B cell (primary cell): ENCODE measurements at regions not wholly inside any gene's neighbourhood (a gene's known extent, or its start where the extent isn't known, plus 50 kb on each side); places are given as distances from the start of the nearest gene placed in this dataset.

Experiments
- ATAC-seq: fragments of 200-7000 bp; cut with Tn5 transposase; one replicate; pipeline ENCODE4 v1.10.0; 2021; ENCODE audit warnings: low read depth, mild to moderate bottlenecking, moderate number of reproducible peaks, moderate library complexity
- CTCF ChIA-PET: fragments of 350-600 bp; sonication (Branson Sonifier 250); formaldehyde crosslinking; loops from one replicate; lab custom pipeline; 2021; ENCODE audit warnings: antibody characterized with exemption, inconsistent platforms; lab: Charles Lee
- POLR2A ChIA-PET: fragments of 350-600 bp; sonication (Branson Sonifier 250); formaldehyde crosslinking; loops from one replicate; lab custom pipeline; 2021; ENCODE audit warnings: antibody characterized with exemption; lab: Charles Lee
- DNase-seq: peaks from one replicate; pipeline ENCODE4 v3.0.0; 2013
- H2AFZ ChIP-seq: 2 replicates; pipeline ENCODE4 v1.6.1; 2012; ENCODE audit warnings: mild to moderate bottlenecking, low read depth, low read length; ENCODE audit not compliant: insufficient read depth, poor library complexity, severe bottlenecking
- H3K27ac ChIP-seq, 2 donors: 1 replicate in 1 of 2; 2 replicates in 1 of 2; pipeline ENCODE4 v1.5.1; 2012 to 2013; ENCODE audit warnings: low read length in 2 of 2, mild to moderate bottlenecking in 2 of 2, moderate library complexity in 1 of 2
- H3K27me3 ChIP-seq, 4 experiments: fragments of 200-600 bp in 1 of 4; sonication (generic) in 1 of 4; replicated peaks in 1 of 4; 1 replicate in 2 of 4; 2 replicates in 2 of 4; pipeline versions ENCODE4 v1.6.1 to v1.7.0; 2013 to 2016; ENCODE audit warnings: low read length in 3 of 4, mild to moderate bottlenecking in 2 of 4, mixed read lengths in 1 of 4, moderate library complexity in 1 of 4; ENCODE audit not compliant: insufficient read depth in 4 of 4, control insufficient read depth in 3 of 4; ENCODE audit errors: control extremely low read depth in 1 of 4
- H3K36me3 ChIP-seq, 2 experiments: replicated peaks in 1 of 2; 1 replicate in 1 of 2; 2 replicates in 1 of 2; pipeline versions ENCODE4 v1.6.1 to v1.7.1; 2013; ENCODE audit warnings: low read length in 1 of 2; ENCODE audit not compliant: insufficient read depth in 2 of 2, control insufficient read depth in 1 of 2; ENCODE audit errors: control extremely low read depth in 1 of 2, extremely low read depth in 1 of 2
- H3K4me1 ChIP-seq, 2 donors: fragments of 200-600 bp in 1 of 2; sonication (generic) in 1 of 2; 1 replicate in 1 of 2; 2 replicates in 1 of 2; pipeline versions ENCODE4 v1.5.1 to v1.6.1; 2013 to 2017; ENCODE audit warnings: low read length in 2 of 2; ENCODE audit not compliant: control insufficient read depth in 2 of 2, insufficient read depth in 2 of 2
- H3K4me2 ChIP-seq: replicated peaks from 2 replicates; pipeline ENCODE3; 2012; ENCODE audit warnings: mild to moderate bottlenecking, low read depth, low read length; ENCODE audit not compliant: poor library complexity, severe bottlenecking
- H3K4me3 ChIP-seq, 5 experiments: fragments of 200-600 bp in 1 of 5; sonication (generic) in 1 of 5; 1 replicate in 3 of 5; 2 replicates in 2 of 5; pipeline versions ENCODE4 v1.5.1 to v1.7.0; 2011 to 2016; ENCODE audit warnings: low read length in 4 of 5, mild to moderate bottlenecking in 4 of 5, low read depth in 2 of 5, control low read depth in 1 of 5, moderate library complexity in 1 of 5; ENCODE audit not compliant: insufficient read depth in 1 of 5; ENCODE audit errors: control extremely low read depth in 1 of 5, extremely low read depth in 1 of 5
- H3K79me2 ChIP-seq: fragments of 200-600 bp; sonication (generic); one replicate; pipeline ENCODE4 v1.6.0; 2016; ENCODE audit warnings: low read length; ENCODE audit not compliant: control insufficient read depth, insufficient read depth
- H3K9ac ChIP-seq: fragments of 200-600 bp; sonication (generic); 2 replicates; pipeline ENCODE4 v1.6.1; 2017; ENCODE audit warnings: mild to moderate bottlenecking, low read length, moderate library complexity
- H3K9me3 ChIP-seq, 3 donors: one replicate each; pipeline versions ENCODE4 v1.6.1 to v1.7.1; 2013; ENCODE audit warnings: low read length in 2 of 3; ENCODE audit not compliant: control insufficient read depth in 2 of 3, insufficient read depth in 1 of 3; ENCODE audit errors: control extremely low read depth in 1 of 3
- H4K20me1 ChIP-seq: 2 replicates; pipeline ENCODE4 v1.6.0; 2012; ENCODE audit warnings: mild to moderate bottlenecking, low read length; ENCODE audit not compliant: insufficient read depth, control insufficient read depth, poor library complexity, severe bottlenecking
- H3K27ac Mint-ChIP-seq: one replicate; pipeline ENCODE4 v1.8.0; 2021; ENCODE audit warnings: mixed read lengths
- H3K27me3 Mint-ChIP-seq: one replicate; pipeline ENCODE4 v1.8.0; 2021; ENCODE audit warnings: mixed read lengths
- H3K4me1 Mint-ChIP-seq: one replicate; pipeline ENCODE4 v1.8.0; 2021; ENCODE audit warnings: mixed read lengths
- H3K4me3 Mint-ChIP-seq: one replicate; pipeline ENCODE4 v1.8.0; 2021; ENCODE audit warnings: mixed read lengths
- H3K9me3 Mint-ChIP-seq: one replicate; pipeline ENCODE4 v1.8.0; 2022; ENCODE audit warnings: mixed read lengths; ENCODE audit not compliant: insufficient read depth
- CTCF ChIP-seq: fragments of 200-600 bp; IDR thresholded peaks from one replicate; pipeline ENCODE4 v1.8.0; 2022; ENCODE audit warnings: antibody characterized with exemption, mild to moderate bottlenecking
- EZH2 ChIP-seq: IDR thresholded peaks from 2 replicates; pipeline ENCODE4 v1.6.1; 2012; ENCODE audit warnings: borderline replicate concordance, low read depth, mild to moderate bottlenecking, moderate library complexity, low read length; ENCODE audit not compliant: insufficient read depth, poor library complexity, severe bottlenecking
- WGBS: methylation state at CpG from one replicate; pipeline ENCODE4 v1.1.5; 2013; ENCODE audit warnings: missing lambda C conversion rate; ENCODE audit not compliant: insufficient coverage; 5-methylcytosine and 5-hydroxymethylcytosine counted together
- intact Hi-C: fragments of 100-400 bp; cut with micrococcal nuclease; formaldehyde crosslinking; loops from one replicate; pipeline ENCODE4 v1.10.0; 2022

- no peak for DNase-seq
- H3K4me3 ChIP-seq = no peak overlapping the region
- ChIA-PET POLR2A (no interaction called here), CTCF (no interaction called here)
- H3K36me3 ChIP-seq = no peaks in the 10 kb centered on the region
- H4K20me1 ChIP-seq = no peaks in the 10 kb centered on the region
- intact Hi-C loops = no loop called here
- WGBS = 100% methylated on average over 3 of the region's 4 CpGs
- TF ChIP-seq EZH2 = no peak
- no peak for TF ChIP-seq CTCF
- Mint-ChIP-seq H3K4me3 (no peak overlapping the region), H3K9me3 (no peaks in the 10 kb centered on the region), H3K4me1 (no peaks in the 10 kb centered on the region), H3K27me3 (no peaks in the 10 kb centered on the region), H3K27ac (no peak overlapping the region)
- no peaks in the 10 kb centered on the region for H3K4me1 ChIP-seq
- H3K79me2 ChIP-seq = no peaks in the 10 kb centered on the region
- H3K9me3 ChIP-seq = no peaks in the 10 kb centered on the region
- no peaks in the 10 kb centered on the region for H3K27me3 ChIP-seq
- H2AFZ ChIP-seq = no peak overlapping the region
- no peak overlapping the region for H3K27ac ChIP-seq
- H3K9ac ChIP-seq = no peak overlapping the region
- no peak overlapping the region for H3K4me2 ChIP-seq
- ATAC-seq = no peak
Observed at GRCh38 chr18:1488394-1488793, 583.7 kb downstream of the ADCYAP1 start.

GRCh38 chr18:1488957-1489356 lies 584.3 kb downstream of the ADCYAP1 start:
- Histone ChIP-seq H3K4me2 (no peak overlapping the region), H4K20me1 (no peaks in the 10 kb centered on the region), H3K27ac (no peak overlapping the region), H3K9me3 (no peaks in the 10 kb centered on the region), H3K79me2 (no peaks in the 10 kb centered on the region), H3K27me3 (no peaks in the 10 kb centered on the region), H3K36me3 (no peaks in the 10 kb centered on the region), H3K9ac (no peak overlapping the region), H3K4me1 (no peaks in the 10 kb centered on the region), H3K4me3 (no peak overlapping the region), H2AFZ (no peak overlapping the region)
- CTCF ChIA-PET = no interaction called here
- H3K4me3 Mint-ChIP-seq = no peak overlapping the region
- no peak for DNase-seq
- no peaks in the 10 kb centered on the region for H3K9me3 Mint-ChIP-seq
- no peak for ATAC-seq
- TF ChIP-seq CTCF (no peak), EZH2 (no peak)
- no peaks in the 10 kb centered on the region for H3K27me3 Mint-ChIP-seq
- intact Hi-C loops = no loop called here
- no peak overlapping the region for H3K27ac Mint-ChIP-seq
- POLR2A ChIA-PET = no interaction called here
- WGBS = 100% methylated on average over 1 of the region's 1 CpG
- no peaks in the 10 kb centered on the region for H3K4me1 Mint-ChIP-seq
